RWPE1 (cell line): ENCODE measurements at regions not wholly inside any gene's neighbourhood (a gene's known extent, or its start where the extent isn't known, plus 50 kb on each side); places are given as distances from the start of the nearest gene placed in this dataset.
A peak's percentile ranks its signal among the peaks of the same experiment; 100 is the strongest.

Experiments
- CTCF ChIA-PET: fragments of 350-600 bp; sonication (Branson Sonifier 250); formaldehyde crosslinking; extraction: SDS; loops from one replicate; lab custom pipeline; 2021; lab: Yijun Ruan, JAX
- POLR2A ChIA-PET: fragments of 400-600 bp; formaldehyde crosslinking; extraction: SDS; loops from one replicate; lab custom pipeline; 2020; ENCODE audit warnings: antibody characterized with exemption; ENCODE audit not compliant: low non-redundant PET; lab: Yijun Ruan, JAX
- DNase-seq: peaks from one replicate; pipeline ENCODE4 v3.0.0; 2012; ENCODE audit warnings: low spot score
- H3K27ac ChIP-seq: fragments of 450-650 bp; 2 replicates; pipeline ENCODE4 v1.5.1; 2017
- CTCF ChIP-seq: fragments of 450-650 bp; conservative IDR thresholded peaks from 2 replicates; pipeline ENCODE4 v1.5.1; 2017; ENCODE audit warnings: low read depth, mild to moderate bottlenecking

GRCh38 chr4:30959781-30960485 lies 239.8 kb downstream of the PCDH7 start:
- ChIA-PET CTCF (interaction anchor here (0.9 kb wide), 1 partner anchor 239 kb away, joined by 3 read pairs; no protein-coding TSS in a partner anchor), POLR2A (no interaction called here)
- H3K27ac ChIP-seq = no peak overlapping the region
- DNase-seq = no peak
- no peak for TF ChIP-seq CTCF

GRCh38 chr4:30962939-30963338 lies 242.8 kb downstream of the PCDH7 start:
- no peak for TF ChIP-seq CTCF
- peak; percentile 20 for DNase-seq
- POLR2A ChIA-PET = no interaction called here
- CTCF ChIA-PET = no interaction called here
- no peak overlapping the region for H3K27ac ChIP-seq

GRCh38 chr4:30968926-30969325 lies 248.8 kb downstream of the PCDH7 start:
- TF ChIP-seq CTCF = no peak
- CTCF ChIA-PET = no interaction called here

GRCh38 chr4:30972542-30972941 lies 252.4 kb downstream of the PCDH7 start:
- ChIA-PET POLR2A (no interaction called here), CTCF (no interaction called here)
- no peak for TF ChIP-seq CTCF
- no peak overlapping the region for H3K27ac ChIP-seq
- DNase-seq = no peak

More at GRCh38 chr4:30968926-30969325, 248.8 kb downstream of the PCDH7 start:
- POLR2A ChIA-PET = no interaction called here
- DNase-seq = no peak
- H3K27ac ChIP-seq = no peak overlapping the region

- DNase-seq = no peak
- no peak overlapping the region for H3K27ac ChIP-seq
- TF ChIP-seq CTCF = no peak
- ChIA-PET POLR2A (no interaction called here), CTCF (interaction anchor here (0.7 kb wide), 2 partner anchors 27 to 1167 kb away, joined by 4 read pairs; no protein-coding TSS in a partner anchor)
These were observed 253.8 kb downstream of the PCDH7 start for GRCh38 chr4:30973993-30974392.

- no peak for TF ChIP-seq CTCF
- ChIA-PET POLR2A (no interaction called here), CTCF (interaction anchor here (0.7 kb wide), 1 partner anchor 382 kb away, joined by 3 read pairs; no protein-coding TSS in a partner anchor)
- no peak overlapping the region for H3K27ac ChIP-seq
- DNase-seq = no peak
These were observed 259.2 kb downstream of the PCDH7 start for GRCh38 chr4:30979402-30979801.
